Activated CD4-positive, alpha-beta T cell treated with anti-CD3 and anti-CD28 coated beads, Interleukin-10, Interleukin-2, amounts not matched to agents 100 ng/mL and 50 ng/mL, durations not matched to agents 16 hours and 8 hours (primary cell): ENCODE measurements at regions not wholly inside any gene's neighbourhood (a gene's known extent, or its start where the extent isn't known, plus 50 kb on each side); places are given as distances from the start of the nearest gene placed in this dataset.
A peak's percentile ranks its signal among the peaks of the same experiment; 100 is the strongest.

ENCODE experiments used
- DNase-seq: peaks from one replicate; pipeline ENCODE4 v3.0.0-alpha.2; 2020

DNA sequence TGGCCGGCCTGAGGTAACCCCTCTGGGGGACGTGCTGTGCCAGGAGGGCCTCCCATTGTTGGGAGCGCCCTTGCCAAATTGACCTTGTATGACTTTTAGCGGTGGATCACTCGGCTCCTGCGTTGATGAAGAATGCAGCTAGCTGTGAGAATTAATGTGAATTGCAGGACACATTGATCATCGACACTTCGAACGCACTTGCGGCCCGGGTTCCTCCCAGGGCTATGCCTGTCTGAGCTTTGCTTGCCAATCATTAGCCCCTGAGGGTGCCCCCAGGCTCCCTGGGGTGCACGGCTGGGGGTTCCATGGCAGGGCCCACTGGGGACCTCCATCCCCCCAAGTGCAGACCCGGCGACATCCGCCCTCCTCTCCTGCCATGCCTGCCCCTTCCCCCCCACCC, 672.4 kb downstream of the TSPY10 start:
- peak; percentile 0 for DNase-seq
